Lung (tissue), 11 donors: ENCODE measurements at regions not wholly inside any gene's neighbourhood (a gene's known extent, or its start where the extent isn't known, plus 50 kb on each side); places are given as distances from the start of the nearest gene placed in this dataset.
A peak's percentile ranks its signal among the peaks of the same experiment; 100 is the strongest.

Source experiments
- ATAC-seq: fragments of 200-7000 bp; cut with Tn5 transposase; one replicate; pipeline ENCODE4 v1.9.1; 2020; ENCODE audit warnings: moderate number of reproducible peaks; ENCODE audit not compliant: insufficient read depth, low FRiP score
- DNase-seq, 3 donors: peaks; one replicate each; pipeline ENCODE4 v3.0.0-alpha.2; 2013 to 2017
- H3K27ac ChIP-seq, 2 donors: one replicate each; pipeline ENCODE4 v1.5.1; 2013; ENCODE audit warnings: mild to moderate bottlenecking in 2 of 2, moderate library complexity in 2 of 2, control low read depth in 1 of 2, inconsistent platforms in 1 of 2, low read depth in 1 of 2, low read length in 1 of 2
- H3K27me3 ChIP-seq, 3 donors: one replicate each; pipeline ENCODE4 v1.5.1; 2013; ENCODE audit warnings: low read length in 2 of 3; ENCODE audit not compliant: control insufficient read depth in 3 of 3, insufficient read depth in 3 of 3
- H3K36me3 ChIP-seq, 4 donors: one replicate each; pipeline ENCODE4 v1.5.1; 2013; ENCODE audit warnings: low read length in 4 of 4, mild to moderate bottlenecking in 1 of 4, moderate library complexity in 1 of 4; ENCODE audit not compliant: control insufficient read depth in 4 of 4, insufficient read depth in 4 of 4
- H3K4me1 ChIP-seq, 5 donors: one replicate each; pipeline ENCODE4 v1.5.1; 2013; ENCODE audit warnings: low read length in 5 of 5, mild to moderate bottlenecking in 2 of 5, moderate library complexity in 1 of 5; ENCODE audit not compliant: control insufficient read depth in 5 of 5, insufficient read depth in 5 of 5
- H3K4me3 ChIP-seq: one replicate; pipeline ENCODE4 v1.5.1; 2013; ENCODE audit warnings: mild to moderate bottlenecking, control low read depth, moderate library complexity
- H3K9ac ChIP-seq, 2 donors: one replicate each; pipeline ENCODE4 v1.5.1; 2013; ENCODE audit warnings: low read length in 2 of 2, control low read depth in 1 of 2; ENCODE audit not compliant: insufficient read depth in 1 of 2
- H3K9me3 ChIP-seq, 4 donors: one replicate each; pipeline ENCODE4 v1.5.1; 2013; ENCODE audit warnings: low read length in 3 of 4, mild to moderate bottlenecking in 1 of 4, moderate library complexity in 1 of 4; ENCODE audit not compliant: control insufficient read depth in 4 of 4, insufficient read depth in 3 of 4
- CTCF ChIP-seq: IDR thresholded peaks from 2 replicates; pipeline ENCODE4 v1.5.1; 2012; ENCODE audit warnings: mild to moderate bottlenecking; ENCODE audit errors: control extremely low read depth, extremely low read depth
- WGBS, 2 donors: extraction: QIAGEN DNeasy Blood & Tissue Kit; methylation state at CpG; one replicate each; pipeline ENCODE4 v1.1.7; 2013; 5-methylcytosine and 5-hydroxymethylcytosine counted together
- donor health status: control.
- donor health status: control.
- donor health status: Bipolar disorder and iron deficiency.
- donor health status: healthy.
- donor health status: DM: yes; HTN: yes; CAD: no.

GRCh38 chr7:97555857-97556421, 175.9 kb upstream of the TAC1 start:
- peak in 2 of 3 donors; percentile 2 to 27 for DNase-seq
- Histone ChIP-seq H3K4me1 (no peaks in the 10 kb centered on the region), H3K9ac (no peak overlapping the region), H3K27me3 (no peaks in the 10 kb centered on the region), H3K4me3 (no peak overlapping the region), H3K36me3 (no peaks in the 10 kb centered on the region), H3K27ac (no peak overlapping the region), H3K9me3 (peaks cover 0 to 8% (median 1%) of the 10 kb centered on the region in 4 donors)
- no peak for ATAC-seq
- TF ChIP-seq CTCF = no peak
- WGBS, 2 donors = 72 to 74% methylated on average over 8 of the region's 8 CpGs

GRCh38 chr7:97565665-97566064, 166.2 kb upstream of the TAC1 start:
- no peak overlapping the region for H3K9ac ChIP-seq
- no peaks in the 10 kb centered on the region for H3K4me1 ChIP-seq
- no peak for ATAC-seq
- peaks cover 0 to 2% (median 0%) of the 10 kb centered on the region in 4 donors for H3K9me3 ChIP-seq
- no peak for TF ChIP-seq CTCF
- 94 to 95% methylated on average over 4 of the region's 4 CpGs for WGBS, 2 donors
- H3K36me3 ChIP-seq = no peaks in the 10 kb centered on the region
- no peaks in the 10 kb centered on the region for H3K27me3 ChIP-seq
- H3K27ac ChIP-seq = no peak overlapping the region
- no peak overlapping the region for H3K4me3 ChIP-seq
- no peak for DNase-seq

GRCh38 chr7:97573065-97573464, 158.8 kb upstream of the TAC1 start:
- WGBS, 2 donors = 86 to 89% methylated on average over 2 of the region's 2 CpGs
- H3K9me3 ChIP-seq = no peaks in the 10 kb centered on the region
- DNase-seq (no peak), ATAC-seq (no peak)
- H3K27ac ChIP-seq = no peak overlapping the region
- H3K27me3 ChIP-seq = no peaks in the 10 kb centered on the region
- H3K4me1 ChIP-seq = no peaks in the 10 kb centered on the region
- H3K4me3 ChIP-seq = no peak overlapping the region
- H3K36me3 ChIP-seq = no peaks in the 10 kb centered on the region
- H3K9ac ChIP-seq = no peak overlapping the region
- no peak for TF ChIP-seq CTCF

- Histone ChIP-seq H3K4me3 (no peak overlapping the region), H3K27ac (no peak overlapping the region), H3K36me3 (no peaks in the 10 kb centered on the region), H3K9ac (no peak overlapping the region), H3K4me1 (no peaks in the 10 kb centered on the region), H3K9me3 (peaks cover 0 to 6% (median 2%) of the 10 kb centered on the region in 4 donors), H3K27me3 (no peaks in the 10 kb centered on the region)
- DNase-seq (no peak), ATAC-seq (no peak)
- TF ChIP-seq CTCF = no peak
These were observed 155.8 kb upstream of the TAC1 start for GRCh38 chr7:97576043-97576442.
